NCI-H2029 treated with DMSO at 0.1 percent for 48 hours (cell line): ENCODE measurements at regions not wholly inside any gene's neighbourhood (a gene's known extent, or its start where the extent isn't known, plus 50 kb on each side); places are given as distances from the start of the nearest gene placed in this dataset.
"Not testable (repeated sequence)": the region's sequence is repeated elsewhere in the genome, so short reads cannot be mapped to it uniquely, and the experiment has no call there.

Experiments used
- DNase-seq: peaks from one replicate; lab custom pipeline; 2025; lab: John Stamatoyannopoulos, UW

DNA sequence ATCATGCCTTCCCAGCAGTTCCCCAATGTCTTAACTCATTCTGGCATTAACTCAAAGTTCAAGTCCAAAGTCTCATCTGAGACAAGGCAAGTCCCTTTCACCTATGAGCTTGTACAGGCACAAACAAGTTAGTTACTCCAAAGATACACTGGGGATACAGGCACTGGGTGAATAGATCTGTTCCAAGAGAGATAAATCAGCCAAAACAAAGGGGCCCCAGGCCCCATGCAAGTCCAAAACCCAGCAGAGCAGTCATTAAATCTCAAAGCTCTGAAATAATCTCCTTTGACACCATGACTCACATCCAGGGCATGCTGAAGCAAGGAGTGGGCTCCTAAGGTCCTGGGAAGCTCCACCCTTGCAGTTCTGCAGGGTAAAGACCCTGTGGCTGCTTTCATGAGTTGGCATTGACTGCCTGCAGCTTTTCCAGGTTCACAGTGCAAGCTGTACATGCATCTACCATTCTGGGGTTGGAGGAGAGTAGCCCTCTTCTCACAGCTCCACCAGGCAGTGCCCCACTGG lies 332.2 kb upstream of the KIF2B start:
- no peak for DNase-seq

DNA sequence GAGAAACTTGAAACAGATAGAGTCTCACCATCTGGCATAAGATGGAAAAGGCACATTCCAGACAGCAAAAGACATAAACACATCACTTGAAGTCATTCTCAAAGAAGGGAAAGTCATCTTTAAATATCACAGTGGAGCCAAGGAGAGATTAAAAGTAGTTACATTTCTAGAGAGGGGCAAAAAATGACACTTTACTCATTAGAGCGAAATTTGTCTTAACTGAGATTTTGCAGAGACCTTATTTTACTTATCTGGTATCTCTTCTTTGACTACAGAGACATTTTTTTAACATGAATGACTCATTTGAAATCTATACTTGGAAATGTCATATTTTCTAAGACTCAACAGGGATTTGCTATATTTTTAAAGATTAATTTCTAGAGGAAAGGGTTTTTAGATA lies 339.0 kb upstream of the KIF2B start:
- no peak for DNase-seq

DNA sequence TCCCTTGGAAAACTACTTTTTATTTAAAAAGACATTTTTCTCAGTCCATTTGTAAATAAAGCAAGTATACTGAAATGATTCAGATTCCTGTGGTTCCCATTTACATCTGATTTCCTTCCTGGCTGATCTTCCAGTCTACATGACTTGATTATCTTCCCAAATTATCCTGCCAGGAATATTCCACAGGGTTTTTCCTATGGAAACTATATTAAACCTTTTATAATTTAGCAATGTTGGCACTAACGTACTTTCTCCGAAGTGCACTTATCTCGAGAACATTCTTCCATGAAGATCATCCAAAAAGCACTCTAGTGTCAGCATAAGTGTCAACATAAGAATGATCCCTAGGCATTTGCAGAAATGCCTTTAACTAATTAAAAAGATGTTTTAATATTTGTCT lies 347.7 kb upstream of the KIF2B start:
- no peak for DNase-seq

DNA sequence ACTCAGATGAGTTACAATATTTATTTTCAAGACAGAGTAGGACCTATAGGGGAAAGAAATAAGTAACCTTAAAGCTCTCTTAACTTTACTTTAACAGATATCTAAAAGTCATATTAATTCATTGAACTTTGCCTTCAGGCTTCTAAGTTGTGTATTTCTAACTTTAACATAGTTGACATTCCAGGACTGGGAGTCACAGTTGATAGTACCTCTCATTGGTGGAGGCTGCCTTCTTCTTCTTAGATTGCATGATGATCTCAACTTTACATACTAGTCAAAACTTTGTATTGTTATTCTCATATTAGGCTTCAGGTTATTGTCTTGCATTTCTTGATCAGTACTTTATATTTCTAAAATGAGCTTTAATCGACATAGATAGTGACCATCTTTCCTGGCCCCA lies 350.1 kb upstream of the KIF2B start:
- no peak for DNase-seq

DNA sequence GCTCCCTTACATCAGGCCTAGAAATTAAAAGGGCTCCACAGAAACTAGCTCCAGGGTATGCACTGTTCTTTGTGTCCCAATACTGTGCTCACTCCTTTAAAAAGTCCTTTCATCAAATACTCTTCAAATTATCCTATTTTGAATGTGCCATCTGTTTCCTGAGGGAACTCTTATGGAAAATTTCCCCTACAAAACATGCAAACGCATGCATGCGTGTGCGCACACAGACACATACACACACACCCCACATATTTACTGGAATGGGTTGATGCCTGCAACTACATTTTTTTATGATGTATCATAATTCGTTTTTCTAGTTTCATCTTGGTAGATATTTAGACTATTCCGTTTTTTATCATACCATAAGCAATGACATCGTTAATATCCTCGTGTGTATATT lies 351.2 kb upstream of the KIF2B start:
- DNase-seq: no peak

DNA sequence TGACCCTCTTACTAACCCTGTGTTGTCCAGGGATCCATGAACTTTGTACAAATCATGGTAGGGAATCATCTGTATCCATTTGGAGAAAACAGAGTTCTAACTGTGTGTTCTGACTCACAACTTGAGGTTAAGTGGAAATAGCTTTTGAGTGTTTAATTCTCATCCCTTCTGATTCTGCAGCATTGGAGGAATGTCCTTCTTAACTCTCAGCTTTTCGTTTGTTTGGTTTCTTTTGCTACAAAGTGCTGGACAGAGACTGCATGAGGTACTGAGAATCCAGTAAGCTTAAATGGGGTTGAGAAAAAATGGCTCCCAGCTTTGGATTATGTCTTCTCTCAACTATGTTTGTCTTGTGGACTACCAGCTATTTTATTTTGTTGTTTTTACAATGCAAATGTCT lies 352.1 kb upstream of the KIF2B start:
- DNase-seq: no peak

DNA sequence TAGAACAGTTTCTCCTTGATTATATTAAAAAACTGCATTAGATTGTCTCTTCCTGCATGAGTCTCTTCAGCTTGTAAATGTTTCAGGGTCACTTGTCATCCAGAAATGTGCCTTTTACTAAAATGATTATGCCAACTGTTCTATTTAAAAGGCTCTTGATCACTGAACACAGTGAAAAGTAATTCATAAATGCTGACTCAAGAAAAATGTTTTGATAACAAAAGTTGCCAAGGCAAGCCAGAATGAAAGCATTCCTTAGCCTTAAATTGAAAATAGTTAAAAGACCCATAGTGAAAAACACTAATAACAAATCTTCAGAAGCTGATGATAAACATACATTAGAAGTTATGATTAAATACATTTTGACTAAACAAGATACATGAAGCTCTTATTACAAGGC lies 356.0 kb upstream of the KIF2B start:
- DNase-seq: no peak

DNA sequence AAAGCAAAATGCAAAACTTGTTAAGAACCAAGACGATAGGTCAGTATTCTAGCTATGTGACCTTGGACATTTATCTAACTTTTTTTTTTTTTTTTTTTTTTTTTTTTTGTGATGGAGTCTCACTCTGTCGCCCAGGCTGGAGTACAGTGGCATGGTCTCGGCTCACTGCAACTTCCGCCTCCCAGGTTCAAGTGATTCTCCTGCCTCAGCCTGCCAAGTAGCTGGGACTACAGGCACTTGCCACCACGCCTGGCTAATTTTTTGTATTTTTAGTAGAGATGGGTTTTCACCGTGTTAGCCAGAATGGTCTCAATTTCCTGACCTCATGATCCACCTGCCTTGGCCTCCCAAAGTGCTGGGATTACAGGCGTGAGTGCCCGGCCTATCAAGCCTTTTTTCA lies 358.3 kb upstream of the KIF2B start:
- not testable (repeated sequence) for DNase-seq

DNA sequence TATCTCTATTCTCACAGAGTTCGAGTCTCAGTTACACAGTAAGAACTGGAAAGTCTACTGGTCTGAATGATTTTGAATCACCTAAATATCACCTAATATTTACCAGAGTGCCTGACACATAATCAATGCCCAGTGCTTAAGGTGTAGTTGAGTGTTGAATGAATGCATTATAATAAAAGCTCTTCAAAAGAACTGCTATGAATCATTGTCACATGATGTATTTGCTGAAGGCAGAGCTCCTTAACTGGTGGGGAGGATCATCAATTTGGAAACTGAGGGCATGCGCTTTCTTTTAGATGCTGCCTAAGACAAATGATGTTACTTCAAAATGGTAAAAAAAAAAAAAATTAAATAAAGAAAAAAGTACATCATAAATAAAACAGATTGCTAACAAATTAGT lies 359.4 kb upstream of the KIF2B start:
- DNase-seq: no peak

DNA sequence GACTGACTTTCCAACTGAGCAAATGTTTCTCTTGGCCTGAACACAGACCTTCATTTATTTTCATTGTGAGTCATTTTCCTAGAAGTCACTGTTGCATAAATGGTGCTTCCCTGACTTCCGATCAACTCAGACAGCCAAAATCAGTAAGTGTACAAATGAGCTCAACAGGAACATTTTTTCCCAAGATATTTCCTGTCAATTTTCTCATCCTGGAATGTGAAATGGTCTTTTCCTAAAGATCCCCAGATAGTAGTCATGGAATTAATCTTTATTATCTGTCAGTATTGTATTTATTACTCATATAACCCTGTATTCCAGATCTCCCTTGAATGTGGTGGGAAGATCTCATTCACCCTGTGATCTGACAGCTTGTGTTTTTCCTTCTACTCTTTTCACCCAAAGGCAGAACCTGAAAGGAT lies 360.3 kb upstream of the KIF2B start:
- no peak for DNase-seq

DNA sequence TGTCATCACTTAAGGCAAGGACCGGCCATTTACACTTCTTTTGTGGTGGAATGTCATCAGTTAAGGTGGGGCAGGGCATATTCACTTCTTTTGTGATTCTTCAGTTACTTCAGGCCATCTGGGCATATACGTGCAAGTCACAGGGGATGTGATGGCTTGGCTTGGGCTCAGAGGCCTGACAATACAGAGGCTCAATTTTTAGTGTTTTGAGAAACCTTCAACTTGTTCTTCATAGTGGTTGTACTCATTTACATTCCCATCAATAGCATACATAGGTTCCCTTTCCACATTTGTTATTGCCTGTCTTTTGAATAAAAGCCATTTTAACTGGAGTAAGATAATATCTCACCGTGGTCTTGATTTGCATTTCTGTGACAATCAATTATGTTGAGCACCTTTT lies 366.8 kb upstream of the KIF2B start:
- DNase-seq: not testable (repeated sequence)

DNA sequence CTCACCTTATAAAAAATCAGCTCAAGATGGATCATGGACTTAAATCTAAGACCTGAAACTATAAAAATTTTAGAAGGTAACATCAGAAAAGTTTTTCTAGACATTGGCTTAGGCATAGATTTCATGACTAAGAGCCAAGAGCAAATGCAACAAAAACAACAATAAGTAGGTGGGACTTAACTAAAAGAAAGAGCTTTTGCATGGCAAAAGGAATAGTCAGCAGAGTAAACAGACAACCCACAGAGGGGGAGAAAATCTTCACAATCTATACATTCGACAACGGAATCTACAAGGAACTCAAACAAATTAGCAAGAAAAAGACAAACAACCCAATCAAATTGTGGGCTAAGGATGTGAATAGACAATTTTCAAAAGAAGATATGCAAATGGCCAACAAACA lies 368.4 kb upstream of the KIF2B start:
- no peak for DNase-seq

DNA sequence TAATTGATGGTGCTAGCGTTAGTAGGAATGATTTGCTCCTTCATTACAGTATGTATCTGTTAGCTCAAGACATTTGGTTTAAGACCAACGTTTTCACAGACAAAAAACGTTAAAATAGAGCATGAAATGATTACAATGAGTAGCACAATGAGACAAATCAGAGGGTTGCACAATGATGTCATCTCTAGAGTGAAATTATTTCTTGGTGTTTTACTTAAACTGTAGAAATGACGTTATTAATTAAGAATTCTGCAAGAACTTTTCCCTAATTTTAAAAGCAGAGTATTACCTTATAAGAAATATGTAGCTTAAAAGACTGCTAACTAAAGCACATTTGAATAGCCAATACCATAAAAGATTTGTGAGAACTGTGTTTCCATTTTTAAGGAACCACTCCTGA lies 373.4 kb upstream of the KIF2B start:
- DNase-seq: no peak

DNA sequence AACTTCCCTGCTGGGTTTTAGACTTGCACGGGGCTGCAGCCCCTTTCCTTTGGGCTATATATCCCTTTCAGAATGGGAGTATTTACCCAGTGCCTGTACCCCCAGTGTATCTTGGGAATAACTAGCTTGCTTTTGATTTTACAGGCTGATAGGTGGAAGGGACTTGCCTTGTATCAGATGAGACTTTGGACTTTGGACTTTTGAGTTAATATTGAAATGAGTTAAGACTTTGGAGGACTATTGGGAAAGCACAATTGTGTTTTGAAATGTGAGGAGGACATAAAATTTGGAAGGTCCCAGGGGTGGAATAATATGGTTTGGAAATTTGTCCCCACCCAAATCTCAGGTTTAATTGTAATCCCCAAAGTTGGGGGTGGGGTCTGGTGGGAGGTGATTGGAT lies 393.8 kb upstream of the KIF2B start:
- DNase-seq: no peak

DNA sequence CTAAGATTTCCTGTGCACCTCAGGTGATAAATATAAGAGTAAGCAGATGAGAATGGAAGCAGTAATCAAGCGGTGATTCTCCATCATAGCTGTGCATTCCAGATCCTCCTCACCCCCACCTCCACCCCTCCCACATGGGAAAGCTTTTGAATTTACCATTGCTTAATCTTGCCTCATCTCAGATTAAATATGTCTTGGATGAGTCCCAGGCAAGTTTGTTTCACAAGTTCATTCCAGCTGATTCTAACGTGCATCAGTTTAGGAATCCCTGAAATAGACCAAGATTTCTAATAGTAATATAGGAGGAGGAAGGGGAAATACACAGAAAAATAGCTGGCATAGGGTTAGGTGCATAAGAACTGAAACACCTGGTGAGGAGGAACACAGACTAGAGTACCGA lies 396.2 kb upstream of the KIF2B start:
- DNase-seq: no peak

DNA sequence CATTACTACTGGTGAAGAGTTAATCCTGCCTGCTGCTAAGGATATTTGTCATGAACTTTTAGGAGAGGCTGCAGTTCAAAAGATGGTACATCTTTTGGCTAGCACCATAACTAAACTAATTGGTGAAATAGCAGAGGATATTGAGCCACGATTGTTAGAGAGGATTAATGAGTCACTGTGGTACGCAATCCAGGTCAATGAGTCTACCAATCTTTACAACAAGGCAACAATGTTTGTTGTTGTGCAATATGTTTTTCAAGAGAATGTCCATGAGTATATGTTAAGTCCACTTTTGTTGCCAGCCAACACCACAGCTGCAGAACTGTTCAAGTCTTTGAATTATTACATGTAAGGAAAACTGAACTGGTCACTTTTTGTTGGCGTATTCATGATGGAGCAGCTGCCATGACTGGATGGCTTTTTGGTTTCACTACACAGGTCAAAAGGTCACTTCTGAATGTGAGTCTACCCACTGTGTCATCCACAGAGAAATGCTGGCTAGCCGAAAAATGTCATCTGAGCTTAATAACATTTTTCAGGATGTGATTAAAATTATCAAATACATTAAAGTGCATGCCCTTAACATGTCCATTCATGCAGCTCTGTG lies 402.6 kb upstream of the KIF2B start:
- DNase-seq: no peak

DNA sequence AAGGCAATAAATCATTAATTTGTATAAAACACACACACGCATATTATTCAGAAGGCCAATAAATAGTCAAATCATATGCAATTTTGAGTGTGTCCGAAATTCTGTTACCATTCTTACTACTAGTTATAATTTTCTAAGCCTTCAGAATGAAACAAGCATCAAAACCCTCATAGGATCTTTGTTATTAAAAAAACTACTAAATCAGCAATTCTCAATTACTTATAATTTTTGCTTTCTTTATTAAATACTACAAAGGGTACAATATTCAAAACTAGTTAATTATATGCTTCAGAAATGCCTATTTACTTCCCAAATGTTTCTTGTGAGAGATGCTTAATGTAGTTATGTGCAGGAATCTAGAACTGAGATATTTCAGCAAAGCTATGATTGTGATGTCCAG lies 413.1 kb upstream of the KIF2B start:
- no peak for DNase-seq

DNA sequence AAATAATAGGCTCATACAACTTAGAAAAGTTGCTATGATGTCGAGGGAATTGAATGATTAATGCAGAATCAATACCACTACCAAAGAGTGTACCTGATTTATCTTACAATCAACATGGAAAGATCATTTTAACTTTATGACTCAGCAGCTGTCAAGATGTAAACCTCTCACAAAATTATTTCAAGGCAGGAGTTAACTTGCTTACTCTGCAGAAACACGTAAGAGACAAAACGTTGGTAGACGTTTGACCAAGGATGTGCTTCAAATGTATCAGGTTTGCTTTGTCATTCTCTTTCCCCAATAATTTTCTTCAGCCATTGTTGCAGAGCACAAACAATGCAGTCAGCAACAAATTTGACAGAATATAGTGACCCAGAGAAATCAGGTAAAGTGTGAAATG lies 415.8 kb upstream of the KIF2B start:
- DNase-seq: no peak

DNA sequence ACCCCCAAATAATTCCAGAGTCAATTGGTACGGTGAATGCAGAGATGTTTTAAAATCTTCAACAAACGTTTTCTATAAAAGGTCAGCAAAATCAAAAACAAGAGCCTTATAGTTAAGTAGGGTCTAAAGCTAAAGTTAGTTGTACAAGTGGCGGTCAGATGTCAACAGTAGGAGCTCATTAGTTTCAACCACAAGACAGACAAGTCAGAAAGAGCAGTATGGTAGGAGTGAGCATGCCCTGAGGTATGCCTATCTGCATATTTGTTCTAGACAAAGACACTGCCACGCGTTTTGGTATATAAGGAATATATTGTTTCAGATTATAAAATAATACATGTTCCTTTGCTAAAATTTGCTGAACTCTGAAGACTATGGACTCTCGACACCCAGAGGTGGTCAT lies 431.5 kb upstream of the KIF2B start:
- DNase-seq: no peak

DNA sequence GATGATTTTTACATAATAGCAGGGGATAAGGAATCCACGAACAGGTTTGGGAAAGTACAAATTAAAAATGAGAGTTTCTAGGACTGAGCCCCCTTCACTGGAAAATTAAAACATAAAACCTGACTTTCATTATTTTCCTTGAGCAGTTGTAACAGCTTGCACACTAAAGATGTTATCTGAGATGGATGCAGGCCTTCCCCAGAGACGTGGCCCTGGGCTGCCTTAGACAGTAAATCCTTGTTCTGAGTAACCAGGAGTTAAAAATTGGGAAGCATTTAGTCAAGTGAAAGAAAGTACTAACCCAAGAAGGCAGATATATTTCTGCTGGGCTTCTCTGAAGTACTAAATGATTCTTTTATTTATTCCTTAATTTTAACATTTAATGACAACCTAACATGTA lies 432.2 kb upstream of the KIF2B start:
- DNase-seq: no peak

DNA sequence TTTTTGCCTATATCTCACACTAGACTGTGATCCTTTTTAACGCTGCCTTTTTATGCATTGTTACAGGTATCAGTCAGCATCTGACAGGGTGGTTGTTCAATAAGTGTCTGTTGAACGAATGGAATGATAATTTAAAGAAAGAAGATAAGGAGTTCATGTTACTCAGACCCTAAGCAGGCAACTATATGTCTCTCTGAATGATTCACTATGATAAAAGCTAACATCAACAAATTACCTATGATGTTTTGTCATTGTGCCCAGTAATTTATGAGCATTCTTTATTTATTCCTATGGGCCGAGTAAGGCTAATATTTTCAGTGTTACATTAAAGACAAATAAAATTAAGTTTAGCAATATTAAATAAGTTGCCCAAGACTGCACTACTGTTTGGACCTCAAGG lies 435.0 kb upstream of the KIF2B start:
- DNase-seq: no peak

DNA sequence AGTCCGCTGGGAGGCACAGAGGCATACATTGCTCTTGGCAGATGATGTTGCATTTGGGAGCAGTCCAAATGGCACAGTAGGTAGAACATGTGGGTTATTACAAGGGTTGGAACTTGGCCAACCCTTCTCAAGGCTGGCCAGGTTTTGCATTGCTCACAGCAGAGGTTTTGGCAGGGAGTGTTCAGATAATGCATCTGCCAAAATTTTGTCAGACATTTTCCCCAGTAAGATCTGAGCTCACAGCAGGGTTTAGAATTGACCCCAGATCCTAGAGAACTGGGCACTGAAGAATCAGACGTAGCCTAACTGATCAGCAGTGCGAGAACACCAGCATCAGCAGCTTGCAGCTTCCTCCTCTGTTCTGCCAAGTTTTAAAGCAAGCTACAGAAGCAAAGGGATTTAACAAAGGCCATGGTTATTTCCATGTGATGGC lies 468.8 kb upstream of the KIF2B start:
- DNase-seq: peak; percentile 21

DNA sequence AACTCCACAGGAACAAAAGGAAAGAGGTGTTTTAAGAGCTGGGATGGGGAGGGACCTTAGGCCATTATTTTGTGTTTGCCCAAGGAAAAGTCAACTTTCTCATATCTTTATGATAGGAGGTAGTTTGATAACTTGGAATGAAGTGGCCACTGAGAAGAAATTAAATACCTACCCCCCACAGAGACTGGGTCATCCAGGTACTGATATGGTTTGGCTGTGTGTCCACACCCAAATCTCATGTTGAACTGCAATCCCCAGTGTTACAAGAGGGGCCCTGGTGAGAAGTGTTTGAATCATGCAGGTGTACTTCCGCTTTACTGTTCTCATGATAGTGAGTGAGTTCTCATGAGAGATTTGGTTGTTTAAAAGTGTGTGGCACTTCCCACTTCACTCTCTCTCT lies 477.9 kb upstream of the KIF2B start:
- no peak for DNase-seq

DNA sequence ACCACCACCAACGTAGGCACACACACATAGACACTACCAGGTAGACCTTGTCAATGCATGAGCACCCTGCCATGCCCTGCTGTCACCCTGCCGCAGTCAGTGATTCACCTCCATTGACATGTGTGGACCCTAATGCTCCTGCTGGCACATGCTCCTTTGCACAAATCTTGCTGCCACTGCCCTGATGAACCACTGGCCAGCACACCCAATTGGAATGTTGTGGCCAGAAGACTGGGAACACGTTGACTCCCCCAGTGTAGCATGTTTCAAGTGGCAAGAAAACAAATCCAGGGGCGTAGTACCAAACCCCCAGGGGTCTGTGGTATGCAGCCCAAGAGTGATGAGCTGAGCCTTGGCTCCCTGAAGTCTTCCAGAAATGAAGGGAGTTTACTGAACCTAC lies 486.4 kb upstream of the KIF2B start:
- no peak for DNase-seq

DNA sequence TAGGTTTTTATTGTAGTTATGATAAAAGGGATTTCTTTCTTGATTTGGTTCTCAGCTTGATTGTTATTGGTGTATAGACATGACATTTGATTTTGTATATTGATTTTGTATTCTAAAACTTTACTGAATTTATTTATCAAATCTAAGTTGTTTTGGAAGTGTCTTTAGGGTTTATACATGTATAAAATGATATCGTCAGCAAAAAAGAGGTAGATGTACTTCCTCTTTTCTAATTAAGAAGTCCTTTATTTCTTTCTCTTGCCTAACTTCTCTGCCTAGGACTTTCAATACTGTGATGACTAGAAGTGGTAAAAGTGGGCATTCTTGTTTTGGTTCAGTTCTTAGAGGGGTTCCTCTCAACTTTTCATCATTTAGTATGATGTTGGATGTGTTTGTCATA lies 487.3 kb upstream of the KIF2B start:
- DNase-seq: no peak
